AG09309 (cell line): ENCODE measurements at regions not wholly inside any gene's neighbourhood (a gene's known extent, or its start where the extent isn't known, plus 50 kb on each side); places are given as distances from the start of the nearest gene placed in this dataset.

ENCODE experiments used
- DNase-seq: peaks from one replicate; pipeline ENCODE4 v3.0.0-alpha.2; 2010; ENCODE audit warnings: low read depth
- H3K4me3 ChIP-seq: 2 replicates; pipeline ENCODE4 v1.5.1; 2011; ENCODE audit warnings: mild to moderate bottlenecking, low read depth, low read length, moderate library complexity; ENCODE audit not compliant: control insufficient read depth
- TF ChIP-seq, protein P1 (sequence below): IDR thresholded peaks from 2 replicates; pipeline ENCODE4 v1.5.1; 2011; ENCODE audit warnings: mild to moderate bottlenecking, low read depth, low read length, inconsistent platforms; ENCODE audit not compliant: insufficient read depth, control insufficient read depth; ENCODE audit errors: missing control alignments

DNA sequence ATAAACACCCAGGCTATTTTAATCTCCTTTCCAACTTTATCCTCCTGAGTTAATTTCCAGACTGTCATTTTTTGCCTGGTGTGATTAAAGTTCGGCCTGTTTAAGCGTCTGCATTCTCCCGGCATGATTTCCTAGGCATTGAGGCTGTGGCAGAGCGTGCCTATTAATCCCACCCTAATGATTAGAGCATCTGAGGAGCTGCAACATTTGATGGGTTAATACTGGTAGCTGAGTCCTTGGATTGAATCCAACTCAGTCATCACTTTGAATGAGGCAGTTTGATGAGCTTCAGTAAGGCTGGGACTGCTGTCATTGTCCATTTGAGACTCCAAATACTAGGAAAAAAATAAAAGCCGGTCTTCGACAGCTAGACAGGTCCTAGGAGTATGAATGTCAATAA, 882.5 kb downstream of the SLC4A3 start:
- no peak for DNase-seq
- H3K4me3 ChIP-seq = no peak overlapping the region
- TF ChIP-seq, protein P1, sequence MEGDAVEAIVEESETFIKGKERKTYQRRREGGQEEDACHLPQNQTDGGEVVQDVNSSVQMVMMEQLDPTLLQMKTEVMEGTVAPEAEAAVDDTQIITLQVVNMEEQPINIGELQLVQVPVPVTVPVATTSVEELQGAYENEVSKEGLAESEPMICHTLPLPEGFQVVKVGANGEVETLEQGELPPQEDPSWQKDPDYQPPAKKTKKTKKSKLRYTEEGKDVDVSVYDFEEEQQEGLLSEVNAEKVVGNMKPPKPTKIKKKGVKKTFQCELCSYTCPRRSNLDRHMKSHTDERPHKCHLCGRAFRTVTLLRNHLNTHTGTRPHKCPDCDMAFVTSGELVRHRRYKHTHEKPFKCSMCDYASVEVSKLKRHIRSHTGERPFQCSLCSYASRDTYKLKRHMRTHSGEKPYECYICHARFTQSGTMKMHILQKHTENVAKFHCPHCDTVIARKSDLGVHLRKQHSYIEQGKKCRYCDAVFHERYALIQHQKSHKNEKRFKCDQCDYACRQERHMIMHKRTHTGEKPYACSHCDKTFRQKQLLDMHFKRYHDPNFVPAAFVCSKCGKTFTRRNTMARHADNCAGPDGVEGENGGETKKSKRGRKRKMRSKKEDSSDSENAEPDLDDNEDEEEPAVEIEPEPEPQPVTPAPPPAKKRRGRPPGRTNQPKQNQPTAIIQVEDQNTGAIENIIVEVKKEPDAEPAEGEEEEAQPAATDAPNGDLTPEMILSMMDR = no peak

DNA sequence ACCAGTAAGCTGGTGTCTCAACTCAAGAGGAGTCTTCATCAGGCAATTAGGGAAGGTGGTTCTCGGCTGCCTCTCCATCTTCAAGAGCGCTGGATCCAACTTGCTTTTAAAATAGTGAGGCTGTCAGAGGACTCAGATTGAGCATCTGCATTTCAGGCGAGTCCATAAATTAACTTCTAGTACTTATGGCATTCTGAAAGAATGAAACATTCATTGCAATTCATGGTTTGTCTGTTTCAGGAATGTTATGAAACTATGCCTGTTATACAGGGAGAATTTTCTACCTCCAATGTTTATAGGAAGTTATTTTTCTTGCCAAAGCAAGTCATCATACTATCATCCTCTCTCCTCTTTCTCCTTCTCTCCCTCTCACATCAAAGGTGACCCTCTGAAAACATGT, 883.2 kb downstream of the SLC4A3 start:
- no peak for DNase-seq
- no peak overlapping the region for H3K4me3 ChIP-seq
- TF ChIP-seq, protein P1 = no peak

DNA sequence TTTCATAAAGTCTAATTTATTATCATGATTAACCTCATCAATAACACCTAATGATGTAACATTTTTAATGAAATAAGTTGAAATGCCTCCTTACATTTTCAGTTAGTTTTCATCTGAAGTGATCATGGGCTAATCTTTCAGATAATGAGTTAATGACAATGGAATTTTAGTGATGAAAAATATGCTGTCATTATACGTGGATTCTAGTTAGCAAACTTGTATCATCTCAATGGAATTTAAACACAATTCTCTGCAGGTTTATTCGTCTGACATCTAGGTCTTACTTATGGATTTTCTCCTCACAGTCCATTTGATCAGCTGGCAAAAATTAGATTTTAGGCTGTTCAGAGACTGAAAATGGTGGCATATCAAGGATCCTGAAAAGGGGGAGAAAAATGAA, 885.0 kb downstream of the SLC4A3 start:
- TF ChIP-seq, protein P1 = no peak
- H3K4me3 ChIP-seq = no peak overlapping the region
- no peak for DNase-seq

DNA sequence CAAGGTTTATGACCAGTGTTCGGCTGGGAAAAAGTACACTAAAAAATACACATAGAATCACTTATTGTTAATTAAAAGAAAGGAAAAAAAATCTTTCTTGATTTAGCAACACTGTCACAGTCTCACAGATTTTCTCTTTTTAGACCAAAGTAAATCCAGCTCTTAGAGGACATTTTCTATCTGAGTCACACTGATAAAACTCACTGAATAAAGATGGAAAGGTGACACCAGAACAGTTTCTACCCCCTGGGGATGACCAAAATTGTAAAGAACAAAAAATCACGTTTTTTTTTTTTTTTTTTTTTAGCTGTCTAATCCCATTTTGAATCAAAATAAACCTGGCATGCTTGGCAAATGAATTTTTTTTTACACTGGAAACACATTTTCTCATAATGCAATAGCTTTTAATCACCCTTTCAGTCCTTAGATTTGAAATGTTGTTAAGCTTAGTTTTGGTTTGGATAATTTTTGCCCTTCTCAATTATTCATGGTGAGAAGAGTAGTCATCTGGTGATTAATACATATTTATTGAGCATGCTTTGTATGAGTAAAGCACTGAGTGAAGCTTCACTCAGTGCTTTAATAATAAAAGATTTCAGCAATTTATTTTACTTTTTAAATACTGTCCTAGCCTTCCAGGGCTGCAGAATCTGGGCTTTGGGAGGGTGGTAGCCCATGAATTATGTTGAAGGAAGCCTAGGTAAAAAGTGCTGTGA, 886.3 kb downstream of the SLC4A3 start:
- DNase-seq = no peak
- H3K4me3 ChIP-seq = no peak overlapping the region
- TF ChIP-seq, protein P1 = no peak

DNA sequence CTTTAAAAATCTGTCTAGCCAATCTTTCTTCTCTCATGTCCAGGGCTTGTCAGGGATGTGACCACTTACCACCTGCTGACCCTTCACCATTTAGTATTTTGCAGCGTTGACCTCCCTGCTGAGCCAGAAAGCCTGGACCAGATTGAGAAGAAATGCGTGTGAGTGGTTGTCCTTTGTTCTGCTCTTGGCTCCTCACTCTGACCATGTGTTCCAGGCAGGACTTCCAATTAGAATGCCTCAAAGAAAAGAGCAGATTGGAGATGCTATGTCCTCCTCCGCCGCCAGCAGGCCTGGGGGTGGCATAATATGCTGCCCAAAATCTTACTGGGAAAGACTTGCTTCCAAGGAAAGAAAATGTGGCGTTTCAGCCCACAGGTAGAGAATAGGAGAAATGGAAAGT, 894.1 kb downstream of the SLC4A3 start:
- TF ChIP-seq, protein P1 = no peak
- H3K4me3 ChIP-seq = no peak overlapping the region
- DNase-seq = no peak

DNA sequence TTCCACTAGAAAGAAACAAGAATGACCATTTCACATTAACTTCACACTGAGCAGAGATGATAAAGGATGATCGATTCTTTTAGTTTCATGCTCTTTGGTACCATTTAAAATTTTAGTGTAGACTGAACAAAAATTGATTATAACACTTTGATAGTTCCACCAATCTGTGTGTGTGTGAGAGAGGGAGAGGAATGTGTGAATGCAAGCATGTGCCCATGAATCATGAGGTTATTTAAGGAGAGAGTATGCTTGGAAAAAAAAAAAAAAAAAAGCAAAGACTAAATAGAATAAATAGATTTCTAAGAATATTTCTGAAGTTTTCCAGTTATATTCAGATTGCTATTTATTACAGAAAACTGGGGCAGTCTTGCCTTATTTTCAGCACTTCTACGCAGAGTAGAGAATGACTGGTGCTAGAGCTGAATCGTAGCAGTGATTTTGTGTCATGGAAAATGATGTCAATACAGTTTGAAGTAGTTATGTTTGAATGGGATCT, 900.8 kb downstream of the SLC4A3 start:
- DNase-seq = no peak
- no peak overlapping the region for H3K4me3 ChIP-seq
- TF ChIP-seq, protein P1 = no peak
